NK-92 treated with Interleukin-12 subunit alpha and Interleukin-12 subunit beta, amount 100 ng/mL, for 24 hours (cell line): ENCODE measurements at regions not wholly inside any gene's neighbourhood (a gene's known extent, or its start where the extent isn't known, plus 50 kb on each side); places are given as distances from the start of the nearest gene placed in this dataset.
"Not testable (repeated sequence)": the region's sequence is repeated elsewhere in the genome, so short reads cannot be mapped to it uniquely, and the experiment has no call there.

Experiments used
- DNase-seq: peaks from one replicate; lab custom pipeline; 2025; lab: John Stamatoyannopoulos, UW

GRCh38 chr4:10276152-10276551 lies 159.6 kb upstream of the WDR1 start:
- DNase-seq, result no peak

- no peak for DNase-seq
Measured at GRCh38 chr4:10275696-10276095, 159.1 kb upstream of the WDR1 start.

- DNase-seq, result no peak
Measured at GRCh38 chr4:10273030-10273429, 156.4 kb upstream of the WDR1 start.

DNA sequence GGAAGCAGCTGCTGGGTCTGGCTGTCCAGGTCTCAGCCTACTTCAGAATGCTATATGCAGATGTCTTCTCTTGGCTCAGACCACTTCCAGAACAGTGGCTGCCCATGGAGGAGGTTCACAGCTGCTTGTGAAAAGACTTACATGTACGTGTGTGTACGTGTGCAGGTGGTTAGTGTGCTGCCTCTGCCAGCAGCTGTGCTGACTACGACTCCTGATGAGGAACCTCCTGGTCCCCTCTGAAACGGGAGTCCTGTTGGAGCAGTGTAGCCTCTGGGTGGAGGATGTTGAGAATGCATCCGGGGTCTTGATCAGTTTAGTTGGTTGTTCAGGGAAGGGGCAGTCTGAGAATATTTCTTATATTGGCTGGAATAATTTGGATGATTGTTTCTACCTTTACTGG lies 155.9 kb upstream of the WDR1 start:
- DNase-seq, result no peak

DNA sequence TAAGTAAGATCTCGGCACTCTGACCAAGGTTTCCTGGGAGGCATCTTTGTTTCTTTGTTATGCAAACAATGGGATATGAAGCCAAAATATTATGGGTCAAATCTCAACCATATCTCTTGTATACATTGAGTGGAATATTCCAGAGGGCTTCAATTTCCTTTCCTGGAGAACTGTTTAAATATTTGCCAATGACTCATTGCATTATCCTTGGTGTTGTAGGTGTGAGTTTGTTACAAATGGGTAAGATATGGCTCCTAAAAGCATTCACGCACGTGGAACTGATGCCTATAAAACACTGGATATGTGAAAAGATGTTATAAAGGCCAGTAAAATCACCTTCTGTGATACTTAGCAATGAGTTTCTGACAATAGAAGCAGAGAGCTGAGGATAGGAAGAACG lies 150.5 kb upstream of the WDR1 start:
- DNase-seq, result no peak

DNA sequence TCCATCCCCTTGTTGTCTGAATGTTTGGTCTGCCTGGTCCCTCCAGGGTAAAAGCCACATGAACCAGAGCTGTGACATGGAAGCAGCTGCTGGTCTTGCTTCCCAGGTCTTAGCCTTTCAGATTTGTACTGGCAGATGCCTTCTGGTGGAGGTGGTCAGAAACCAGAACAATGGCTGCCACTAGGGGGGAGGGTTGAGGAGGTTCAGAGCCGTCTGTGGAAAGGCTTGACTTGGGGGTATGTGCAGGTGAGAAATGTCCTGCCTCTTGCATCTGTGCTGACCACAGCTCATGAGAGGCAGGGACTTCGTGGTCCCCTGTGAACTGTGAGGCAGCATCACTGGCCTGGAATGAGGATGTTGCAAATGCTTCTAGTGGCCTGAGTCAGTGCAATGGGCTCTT lies 144.2 kb upstream of the WDR1 start:
- DNase-seq, result no peak

DNA sequence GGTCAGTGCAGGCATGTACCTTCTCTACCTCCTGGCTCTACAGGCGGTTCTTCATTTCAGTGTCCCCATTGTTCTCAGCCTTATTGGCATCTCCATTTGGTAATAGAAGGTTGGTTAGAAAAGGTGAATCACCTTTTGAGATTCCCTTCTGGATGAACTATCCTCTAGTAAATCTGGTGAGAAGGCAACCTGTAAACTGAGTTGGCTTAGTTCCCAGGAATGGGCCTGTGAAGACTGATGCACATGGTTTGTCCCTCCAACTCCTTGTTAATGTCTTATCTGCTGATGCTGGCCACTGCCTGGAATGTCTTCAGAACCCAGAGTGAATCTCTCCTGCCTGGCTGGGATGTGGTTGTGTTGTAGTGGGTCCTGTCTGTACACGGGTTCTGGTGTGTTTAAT lies 143.4 kb upstream of the WDR1 start:
- no peak for DNase-seq

- no peak for DNase-seq
Measured at GRCh38 chr4:10256203-10256602, 139.6 kb upstream of the WDR1 start.

DNA sequence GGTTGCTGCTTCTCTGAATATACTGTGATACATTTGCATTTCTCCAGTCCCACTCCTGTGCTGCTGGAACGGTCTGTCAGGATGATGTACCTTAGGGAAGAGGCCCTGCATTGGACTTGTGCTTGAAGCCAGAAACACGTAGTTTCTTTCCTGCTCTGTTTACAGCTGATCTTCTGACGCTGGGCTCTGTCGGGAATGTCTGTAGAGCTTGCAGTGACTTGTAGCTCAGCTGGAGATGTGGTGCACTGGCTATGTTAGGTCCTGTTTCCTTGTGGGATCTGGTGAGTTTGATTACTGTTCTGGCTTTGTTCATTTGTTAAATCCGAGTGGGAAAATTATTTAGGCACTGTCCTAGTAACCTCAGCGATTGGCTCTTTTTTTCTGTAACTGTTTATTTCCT lies 137.2 kb upstream of the WDR1 start:
- no peak for DNase-seq

GRCh38 chr4:10245751-10246150 lies 129.2 kb upstream of the WDR1 start:
- DNase-seq, result no peak

DNA sequence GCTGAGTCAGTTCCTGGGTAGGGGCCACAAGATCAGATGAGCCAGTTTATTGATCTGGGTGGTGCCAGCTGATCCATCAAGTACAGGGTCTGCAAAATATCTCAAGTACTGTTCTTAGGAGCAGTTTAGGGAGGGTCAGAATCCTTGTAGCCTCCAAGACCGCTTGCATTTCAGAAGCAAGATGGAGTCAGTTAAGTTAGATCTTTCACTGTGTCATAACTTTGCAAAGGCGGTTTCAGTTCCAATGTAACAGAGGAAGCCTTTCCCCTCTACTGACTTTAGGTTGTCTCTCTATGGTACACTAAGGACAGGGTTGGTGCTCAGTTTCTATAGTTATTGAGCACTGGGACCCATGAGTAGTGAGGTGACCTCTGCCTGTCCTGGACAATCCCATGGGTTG lies 127.3 kb upstream of the WDR1 start:
- DNase-seq, result no peak

- DNase-seq, result no peak
Measured at GRCh38 chr4:10240691-10241090, 124.1 kb upstream of the WDR1 start.

DNA sequence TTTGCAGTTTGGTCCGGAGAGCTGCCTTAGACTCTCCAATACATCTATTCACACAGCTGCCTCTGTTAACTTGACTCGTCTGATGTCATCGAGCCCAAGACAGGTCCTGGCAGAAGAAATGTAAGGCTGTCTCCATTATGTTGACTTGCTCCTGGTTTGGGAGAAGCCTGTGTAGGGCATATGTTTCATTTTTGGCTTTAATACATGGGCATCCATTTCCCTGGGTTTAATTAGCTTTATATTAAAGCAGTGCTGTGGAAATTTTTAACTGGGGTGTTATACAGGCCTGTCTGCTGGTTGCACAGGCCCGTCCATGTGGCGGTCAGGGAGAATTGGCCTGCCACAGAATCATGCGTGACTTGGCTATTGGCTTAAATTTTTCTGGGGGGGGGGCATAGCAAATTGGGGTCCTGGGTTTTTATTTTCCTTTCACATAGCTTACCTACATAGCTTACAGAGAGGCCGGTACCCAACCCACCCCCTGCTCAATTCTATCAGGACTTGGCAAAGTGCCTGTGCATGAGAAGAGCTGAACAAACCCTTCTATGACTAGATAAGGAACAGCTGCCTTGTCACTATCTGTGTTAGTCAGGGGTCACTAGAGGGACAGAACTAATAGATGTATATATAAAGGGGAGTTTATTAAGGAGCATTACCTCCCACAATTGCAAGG lies 123.5 kb upstream of the WDR1 start:
- DNase-seq, result no peak

- DNase-seq, result no peak
Measured at GRCh38 chr4:10237131-10237530, 120.5 kb upstream of the WDR1 start.

DNA sequence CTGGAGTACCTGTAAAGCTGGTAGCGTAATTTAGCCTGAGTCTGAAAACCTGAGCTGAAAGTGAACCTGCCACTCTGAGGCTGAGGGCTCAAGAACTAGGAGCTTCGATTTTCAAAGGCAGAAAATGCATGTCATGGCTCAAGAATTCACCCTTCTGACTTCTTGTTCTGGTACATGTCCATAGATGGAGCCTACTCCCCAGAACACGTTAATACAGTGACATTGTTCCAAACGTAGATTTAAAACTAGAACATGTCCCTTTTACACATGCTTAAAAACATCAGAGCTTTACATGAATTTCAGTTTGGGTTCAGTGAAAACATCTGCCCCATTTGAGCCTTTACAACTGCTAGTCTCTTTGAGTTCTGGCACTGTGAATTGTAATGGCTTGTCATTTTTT lies 115.5 kb upstream of the WDR1 start:
- no peak for DNase-seq

DNA sequence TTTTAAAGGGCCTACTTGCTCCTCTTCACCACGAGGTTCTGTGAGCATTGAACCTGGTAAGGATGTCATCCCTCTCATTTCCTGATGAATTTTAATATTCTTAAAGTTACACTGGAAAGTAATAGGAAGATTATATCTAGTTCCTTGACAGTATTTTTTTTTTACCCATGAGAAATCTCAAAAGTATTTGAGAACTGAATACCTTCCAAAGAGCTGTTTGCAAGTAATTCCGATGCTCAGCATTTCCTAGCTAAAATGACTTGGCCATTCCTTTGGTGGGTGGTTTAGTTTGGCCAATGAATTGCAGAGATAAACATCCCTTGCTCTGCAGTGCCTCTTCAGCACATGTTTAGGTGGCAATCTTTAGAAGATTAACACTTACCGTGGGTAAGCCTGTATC lies 110.2 kb upstream of the WDR1 start:
- DNase-seq, result no peak

DNA sequence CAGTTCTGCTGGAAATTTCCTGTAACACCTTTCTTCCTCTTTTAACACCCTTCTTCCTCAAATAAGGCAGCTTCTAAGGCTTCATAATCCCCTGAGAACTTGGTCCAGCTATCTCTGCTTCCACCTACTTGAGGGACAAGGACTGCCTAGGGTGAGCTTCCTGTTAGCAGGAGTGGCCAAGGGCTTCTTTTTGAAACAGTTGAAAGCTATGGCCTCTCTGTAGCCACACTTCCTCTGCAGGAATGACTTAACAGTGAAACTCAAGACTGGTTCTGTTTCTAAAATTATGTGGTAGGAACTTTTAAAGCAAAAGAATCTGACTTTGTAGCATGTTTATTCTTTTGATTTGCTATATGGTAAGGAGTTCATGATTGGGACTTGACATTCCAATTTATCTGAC lies 108.5 kb upstream of the WDR1 start:
- DNase-seq, result no peak

DNA sequence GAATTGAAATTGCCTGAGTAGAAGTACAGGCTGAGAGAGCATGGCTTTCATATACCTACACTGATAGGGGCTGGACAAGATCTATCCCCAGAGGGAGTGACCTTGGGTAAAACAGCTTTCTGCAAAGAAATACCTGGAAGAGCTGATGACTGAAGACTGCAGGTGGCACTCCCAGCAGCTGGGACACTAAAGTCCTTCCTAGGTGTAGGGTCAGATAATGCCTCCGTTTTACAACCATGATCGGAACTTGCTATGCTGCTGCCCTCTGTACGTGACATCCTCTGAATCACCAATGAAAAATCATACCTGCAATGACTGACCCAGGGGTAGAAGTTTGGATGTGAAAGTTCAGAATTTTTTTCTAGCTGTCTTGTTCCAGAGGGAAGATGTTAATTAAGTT lies 107.2 kb upstream of the WDR1 start:
- DNase-seq, result no peak

DNA sequence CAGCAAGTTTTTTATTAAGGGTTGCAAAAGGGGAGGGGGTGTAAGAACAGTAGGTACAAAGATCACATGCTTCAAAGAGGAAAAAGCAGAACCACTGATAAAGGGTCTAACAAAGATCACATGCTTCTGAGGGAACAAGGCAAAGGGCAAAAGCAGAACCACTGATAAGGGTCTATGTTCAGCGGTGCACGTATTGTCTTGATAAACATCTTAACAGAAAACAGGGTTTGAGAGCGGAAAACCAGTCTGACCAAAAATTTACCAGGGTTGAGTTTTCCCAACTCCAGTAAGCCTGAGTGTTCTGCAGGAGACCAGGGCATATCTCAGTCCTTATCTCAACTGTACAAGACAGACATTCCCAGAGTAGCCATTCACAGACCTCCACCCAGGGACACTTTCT lies 96.9 kb upstream of the WDR1 start:
- not testable (repeated sequence) for DNase-seq

GRCh38 chr4:10212901-10213300 lies 96.3 kb upstream of the WDR1 start:
- no peak for DNase-seq

GRCh38 chr4:10212400-10212799 lies 95.8 kb upstream of the WDR1 start:
- no peak for DNase-seq

- no peak for DNase-seq
Measured at GRCh38 chr4:10207116-10207515, 90.5 kb upstream of the WDR1 start.

DNA sequence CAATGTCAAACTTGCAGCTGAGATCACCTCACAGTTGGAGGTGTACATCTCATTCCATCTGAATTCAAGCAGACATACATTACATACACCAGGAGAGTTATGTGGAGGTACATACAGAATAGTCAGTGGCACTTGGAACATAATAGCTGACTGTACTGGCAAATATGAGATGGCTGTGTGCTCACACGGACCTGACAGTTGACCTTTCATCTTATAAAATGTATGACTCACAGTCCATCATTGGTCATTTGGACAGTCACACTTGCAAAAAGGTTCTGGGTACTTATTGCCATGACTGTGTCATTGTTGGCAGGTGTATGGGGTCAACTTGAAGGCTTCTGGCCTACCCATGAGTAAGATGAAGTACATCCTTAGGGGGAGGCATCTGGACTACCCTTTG lies 88.6 kb upstream of the WDR1 start:
- no peak for DNase-seq

DNA sequence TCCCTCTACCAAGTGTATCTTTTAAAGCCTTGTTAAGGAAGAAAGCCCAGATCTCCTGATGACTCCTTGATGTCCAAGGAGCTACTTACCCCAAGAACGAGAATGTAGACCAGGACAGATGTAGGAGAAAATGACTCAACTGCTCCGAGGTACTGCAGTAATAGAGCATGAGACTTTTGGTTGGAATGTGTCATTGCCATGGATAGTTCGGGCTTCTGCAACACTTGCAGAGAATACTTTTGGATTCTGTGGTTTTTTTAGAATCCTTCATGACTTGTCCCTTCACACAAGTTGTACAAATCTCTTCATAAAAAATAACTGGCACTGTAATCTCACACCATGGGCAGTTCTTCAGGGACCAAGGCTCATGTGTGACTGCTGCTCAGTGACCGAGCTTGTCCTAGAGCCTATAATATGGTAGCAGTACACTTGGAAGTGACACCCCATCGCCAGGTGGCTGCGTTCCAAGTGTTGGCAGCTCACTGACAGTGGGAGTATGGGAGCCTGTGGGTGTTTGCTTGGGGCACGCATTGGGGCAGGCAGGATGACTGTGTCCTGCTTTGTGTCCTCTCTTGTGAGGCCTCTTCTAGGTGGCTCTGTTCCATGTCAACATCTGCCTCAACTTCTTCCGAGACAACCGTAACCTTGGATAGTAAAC lies 87.9 kb upstream of the WDR1 start:
- DNase-seq, result no peak
